Brain microvascular endothelial cell (primary cell): ENCODE measurements at regions not wholly inside any gene's neighbourhood (a gene's known extent, or its start where the extent isn't known, plus 50 kb on each side); places are given as distances from the start of the nearest gene placed in this dataset.

Experiments used
- DNase-seq: peaks from one replicate; pipeline ENCODE4 v3.0.0-alpha.2; 2020
- H3K27ac ChIP-seq: fragments of 250-450 bp; sonication (Bioruptor Pico); 2 replicates; pipeline ENCODE4 v1.5.1; 2020; ENCODE audit warnings: mild to moderate bottlenecking, moderate library complexity
- H3K27me3 ChIP-seq: fragments of 250-450 bp; sonication (Bioruptor Pico); replicated peaks from 2 replicates; pipeline ENCODE4 v1.5.1; 2020; ENCODE audit warnings: mild to moderate bottlenecking
- H3K36me3 ChIP-seq: fragments of 250-450 bp; sonication (Bioruptor Pico); replicated peaks from 2 replicates; pipeline ENCODE4 v1.5.1; 2020; ENCODE audit warnings: mild to moderate bottlenecking
- H3K4me3 ChIP-seq: 2 replicates; pipeline ENCODE4 v1.5.1; 2011; ENCODE audit warnings: low read depth, mild to moderate bottlenecking, control low read depth, low read length, moderate library complexity
- CTCF ChIP-seq: IDR thresholded peaks from 2 replicates; pipeline ENCODE4 v1.5.1; 2011; ENCODE audit warnings: low read depth, mild to moderate bottlenecking, moderate library complexity, low read length, control low read depth, inconsistent platforms; ENCODE audit errors: missing control alignments
- in situ Hi-C: cut with HindIII; loops from 2 replicates; pipeline ENCODE4 v1.10.0; 2017; ENCODE audit warnings: low sequenced_read_pairs, low pct_ligation_motif_present

- Histone ChIP-seq H3K27ac (no peak overlapping the region), H3K36me3 (no peaks in the 10 kb centered on the region), H3K27me3 (no peaks in the 10 kb centered on the region), H3K4me3 (no peak overlapping the region)
- in situ Hi-C loops, result no loop called here
- DNase-seq, result no peak
- no peak for TF ChIP-seq CTCF
These were observed 57.9 kb upstream of the DCN start for GRCh38 chr12:91240386-91241095.

- H3K36me3 ChIP-seq, result no peaks in the 10 kb centered on the region
- H3K27ac ChIP-seq, result no peak overlapping the region
- TF ChIP-seq CTCF, result no peak
- in situ Hi-C loops, result no loop called here
- DNase-seq, result no peak
- H3K4me3 ChIP-seq, result no peak overlapping the region
- H3K27me3 ChIP-seq, result no peaks in the 10 kb centered on the region
These were observed 56.9 kb upstream of the DCN start for GRCh38 chr12:91239481-91239880.
